ENCODE measurements at regions not wholly inside any gene's neighbourhood (a gene's known extent, or its start where the extent isn't known, plus 50 kb on each side); places are given as distances from the start of the nearest gene placed in this dataset.

- DNase-seq: no peak
Measured at GRCh38 chr12:94707892-94708291, 57.5 kb upstream of the TMCC3 start.

GRCh38 chr12:94707036-94707435 lies 56.7 kb upstream of the TMCC3 start:
- no peak for DNase-seq

- no peak for DNase-seq
Measured at GRCh38 chr12:94706250-94706661, 55.9 kb upstream of the TMCC3 start.

GRCh38 chr12:94705676-94706075 lies 55.3 kb upstream of the TMCC3 start:
- DNase-seq: no peak

GRCh38 chr12:94704452-94705306 lies 54.3 kb upstream of the TMCC3 start:
- DNase-seq: no peak

GRCh38 chr12:94702696-94703095 lies 52.3 kb upstream of the TMCC3 start:
- no peak for DNase-seq

- no peak for DNase-seq
Measured at GRCh38 chr12:94701711-94702110, 51.4 kb upstream of the TMCC3 start.

- no peak for DNase-seq
Measured at GRCh38 chr12:94700662-94701061, 50.3 kb upstream of the TMCC3 start.

Data from CD4-positive, alpha-beta T cell treated with Interferon gamma for 1 hour (primary cell).